ENCODE measurements at regions not wholly inside any gene's neighbourhood (a gene's known extent, or its start where the extent isn't known, plus 50 kb on each side); places are given as distances from the start of the nearest gene placed in this dataset.

DNA sequence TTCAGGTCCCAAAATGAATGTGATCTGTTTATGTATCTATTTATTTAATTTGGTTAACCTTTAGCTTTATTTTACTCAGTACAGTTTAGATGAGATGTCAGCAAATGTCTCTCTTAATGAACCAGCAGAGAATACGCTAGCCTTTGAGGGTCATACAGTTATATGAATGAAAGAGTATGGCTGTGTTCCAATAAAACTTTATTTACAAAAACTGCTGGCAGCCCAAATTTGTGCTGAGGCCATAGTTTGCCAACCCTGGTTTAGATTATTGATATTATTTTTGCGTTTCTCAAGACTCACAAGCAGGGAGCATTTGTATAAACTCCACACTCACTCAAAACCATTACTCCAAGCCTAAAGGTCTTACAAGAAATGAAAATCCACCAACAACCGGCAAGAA is 323.4 kb upstream of the NRP1 start:
- no peaks in the 10 kb centered on the region for H3K4me1 ChIP-seq (ENCODE audit: insufficient read depth, low read length)
- no peaks in the 10 kb centered on the region for H3K27me3 ChIP-seq (ENCODE audit: insufficient read depth, low read length, poor library complexity)
- TF ChIP-seq EZH2 (IDR thresholded peaks at IDR 0.05; ENCODE audit: borderline replicate concordance, low read depth, low read length, severe bottlenecking), result no peak
- TF ChIP-seq, protein P1, sequence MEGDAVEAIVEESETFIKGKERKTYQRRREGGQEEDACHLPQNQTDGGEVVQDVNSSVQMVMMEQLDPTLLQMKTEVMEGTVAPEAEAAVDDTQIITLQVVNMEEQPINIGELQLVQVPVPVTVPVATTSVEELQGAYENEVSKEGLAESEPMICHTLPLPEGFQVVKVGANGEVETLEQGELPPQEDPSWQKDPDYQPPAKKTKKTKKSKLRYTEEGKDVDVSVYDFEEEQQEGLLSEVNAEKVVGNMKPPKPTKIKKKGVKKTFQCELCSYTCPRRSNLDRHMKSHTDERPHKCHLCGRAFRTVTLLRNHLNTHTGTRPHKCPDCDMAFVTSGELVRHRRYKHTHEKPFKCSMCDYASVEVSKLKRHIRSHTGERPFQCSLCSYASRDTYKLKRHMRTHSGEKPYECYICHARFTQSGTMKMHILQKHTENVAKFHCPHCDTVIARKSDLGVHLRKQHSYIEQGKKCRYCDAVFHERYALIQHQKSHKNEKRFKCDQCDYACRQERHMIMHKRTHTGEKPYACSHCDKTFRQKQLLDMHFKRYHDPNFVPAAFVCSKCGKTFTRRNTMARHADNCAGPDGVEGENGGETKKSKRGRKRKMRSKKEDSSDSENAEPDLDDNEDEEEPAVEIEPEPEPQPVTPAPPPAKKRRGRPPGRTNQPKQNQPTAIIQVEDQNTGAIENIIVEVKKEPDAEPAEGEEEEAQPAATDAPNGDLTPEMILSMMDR (IDR thresholded peaks at IDR 0.05; ENCODE audit: borderline replicate concordance, extremely low read depth, low read length, poor library complexity, severe bottlenecking), result no peak
- no peak overlapping the region for H3K27ac ChIP-seq (ENCODE audit: low read length)
- no peaks in the 10 kb centered on the region for H3K9me3 ChIP-seq (ENCODE audit: insufficient read depth, low read length, severe bottlenecking)
- no peaks in the 10 kb centered on the region for H4K20me1 ChIP-seq (ENCODE audit: insufficient read depth, low read length)
- H3K4me3 ChIP-seq (ENCODE audit: low read depth in 1 of 2, low read length in 2 of 2), result no peak overlapping the region
- H2AFZ ChIP-seq (ENCODE audit: low read depth, low read length), result no peak overlapping the region
- H3K9ac ChIP-seq (ENCODE audit: low read depth, low read length), result no peak overlapping the region
- no peaks in the 10 kb centered on the region for H3K36me3 ChIP-seq (ENCODE audit: insufficient read depth, low read length)
- H3K4me2 ChIP-seq (ENCODE audit: insufficient read depth, low read length), result no peak overlapping the region
- no peak for ATAC-seq (ENCODE audit: insufficient read depth, low read depth)
- no peaks in the 10 kb centered on the region for H3K79me2 ChIP-seq (ENCODE audit: insufficient read depth, low read length)
- no peak for DNase-seq

DNA sequence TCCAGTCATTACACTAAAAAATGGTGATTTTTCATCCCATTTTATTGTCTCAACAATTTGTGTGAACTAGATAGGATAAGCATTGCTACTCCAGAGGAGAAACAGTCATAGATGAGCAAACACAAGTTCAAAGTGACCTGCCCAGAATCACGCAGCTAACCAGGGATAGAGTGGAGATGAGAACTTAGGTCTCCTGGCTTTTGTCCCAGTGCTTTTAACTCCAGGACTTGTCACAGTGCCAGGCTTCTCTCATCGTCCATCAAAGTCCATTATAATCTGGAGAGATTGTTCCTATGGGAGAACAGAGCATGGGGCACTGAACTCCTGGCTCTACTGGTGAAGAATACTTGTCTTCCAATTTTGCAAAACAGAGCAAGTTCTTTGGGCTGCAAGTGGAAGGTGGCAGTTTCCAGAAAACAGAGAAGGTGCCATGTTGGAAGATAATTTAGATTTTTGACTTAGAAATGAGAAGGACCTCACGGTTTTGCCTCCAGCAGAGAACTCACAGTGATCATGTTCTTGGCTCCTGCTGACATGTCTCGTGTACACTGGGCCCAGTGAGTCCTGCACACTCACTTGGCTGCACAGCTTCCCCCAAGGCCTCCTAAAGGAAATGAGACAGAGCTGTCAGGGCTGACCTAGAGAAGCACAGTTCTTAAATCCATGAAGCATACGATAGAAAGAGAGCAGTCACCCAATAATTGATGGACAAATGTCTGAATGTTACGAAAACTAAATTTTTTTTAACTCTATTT is 322.9 kb upstream of the NRP1 start:
- H2AFZ ChIP-seq (ENCODE audit: low read depth, low read length), result no peak overlapping the region; the same call in 1 of the 2 replicates
- H3K36me3 ChIP-seq (ENCODE audit: insufficient read depth, low read length), result no peaks in the 10 kb centered on the region
- no peak overlapping the region for H3K27ac ChIP-seq (ENCODE audit: low read length)
- H3K4me1 ChIP-seq (ENCODE audit: insufficient read depth, low read length), result no peaks in the 10 kb centered on the region
- TF ChIP-seq, protein P1 (IDR thresholded peaks at IDR 0.05; ENCODE audit: borderline replicate concordance, extremely low read depth, low read length, poor library complexity, severe bottlenecking), result no peak
- TF ChIP-seq EZH2 (IDR thresholded peaks at IDR 0.05; ENCODE audit: borderline replicate concordance, low read depth, low read length, severe bottlenecking), result no peak
- no peak overlapping the region for H3K4me2 ChIP-seq (ENCODE audit: insufficient read depth, low read length)
- no peaks in the 10 kb centered on the region for H4K20me1 ChIP-seq (ENCODE audit: insufficient read depth, low read length)
- no peaks in the 10 kb centered on the region for H3K79me2 ChIP-seq (ENCODE audit: insufficient read depth, low read length)
- no peaks in the 10 kb centered on the region for H3K9me3 ChIP-seq (ENCODE audit: insufficient read depth, low read length, severe bottlenecking)
- H3K9ac ChIP-seq (ENCODE audit: low read depth, low read length), result no peak overlapping the region
- H3K27me3 ChIP-seq (ENCODE audit: insufficient read depth, low read length, poor library complexity), result no peaks in the 10 kb centered on the region
- DNase-seq (no peak), ATAC-seq (ENCODE audit: insufficient read depth, low read depth) (no peak)
- no peak overlapping the region for H3K4me3 ChIP-seq (ENCODE audit: low read depth in 1 of 2, low read length in 2 of 2)

DNA sequence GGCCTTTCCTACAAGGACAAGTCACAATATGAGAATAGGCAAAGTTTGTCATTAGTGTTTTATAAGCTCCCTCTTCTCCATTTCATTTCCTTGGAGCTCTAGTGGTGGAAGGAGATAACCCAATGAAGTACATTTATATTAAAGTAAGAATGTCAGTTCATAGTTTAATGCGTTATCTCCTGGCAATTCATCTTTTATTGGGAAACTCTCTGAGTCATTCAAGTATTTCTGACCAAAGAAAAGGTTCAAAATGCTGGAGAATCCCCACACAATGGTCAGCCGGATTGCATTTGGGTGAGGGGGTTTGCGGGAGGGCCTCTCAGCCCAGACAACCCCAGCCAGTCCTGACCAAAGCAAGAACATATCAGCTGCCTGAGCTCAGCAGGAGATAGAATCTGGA is 321.5 kb upstream of the NRP1 start:
- Histone ChIP-seq H3K27ac (ENCODE audit: low read length) (no peak overlapping the region), H2AFZ (ENCODE audit: low read depth, low read length) (no peak overlapping the region), H3K9ac (ENCODE audit: low read depth, low read length) (no peak overlapping the region), H3K36me3 (ENCODE audit: insufficient read depth, low read length) (no peaks in the 10 kb centered on the region), H3K79me2 (ENCODE audit: insufficient read depth, low read length) (no peaks in the 10 kb centered on the region), H4K20me1 (ENCODE audit: insufficient read depth, low read length) (no peaks in the 10 kb centered on the region), H3K9me3 (ENCODE audit: insufficient read depth, low read length, severe bottlenecking) (no peaks in the 10 kb centered on the region), H3K4me2 (ENCODE audit: insufficient read depth, low read length) (no peak overlapping the region), H3K27me3 (ENCODE audit: insufficient read depth, low read length, poor library complexity) (no peaks in the 10 kb centered on the region), H3K4me1 (ENCODE audit: insufficient read depth, low read length) (no peaks in the 10 kb centered on the region), H3K4me3 (ENCODE audit: low read depth in 1 of 2, low read length in 2 of 2) (no peak overlapping the region)
- no peak for DNase-seq
- ATAC-seq (ENCODE audit: insufficient read depth, low read depth), result no peak
- TF ChIP-seq, protein P1 (IDR thresholded peaks at IDR 0.05; ENCODE audit: borderline replicate concordance, extremely low read depth, low read length, poor library complexity, severe bottlenecking), result no peak
- no peak for TF ChIP-seq EZH2 (IDR thresholded peaks at IDR 0.05; ENCODE audit: borderline replicate concordance, low read depth, low read length, severe bottlenecking)
